ENCODE measurements at regions not wholly inside any gene's neighbourhood (a gene's known extent, or its start where the extent isn't known, plus 50 kb on each side); places are given as distances from the start of the nearest gene placed in this dataset.

- TF ChIP-seq EZH2 (IDR thresholded peaks at IDR 0.05; ENCODE audit: borderline replicate concordance, low read length) (no peak), CTCF (conservative IDR thresholded peaks at IDR 0.05 in 1 of 2, IDR thresholded peaks at IDR 0.05 in 1 of 2; ENCODE audit: extremely low read depth in 1 of 2, insufficient read depth in 1 of 2, low read depth in 1 of 2, low read length in 2 of 2) (no peak)
These were observed 940.1 kb upstream of the TMPRSS15 start for GRCh38 chr21:19343711-19344110.

All from mammary epithelial cell (primary cell).